Urinary bladder (tissue), 3 donors: ENCODE measurements at regions not wholly inside any gene's neighbourhood (a gene's known extent, or its start where the extent isn't known, plus 50 kb on each side); places are given as distances from the start of the nearest gene placed in this dataset.
"Not testable (repeated sequence)": the region's sequence is repeated elsewhere in the genome, so short reads cannot be mapped to it uniquely, and the experiment has no call there.

ENCODE experiments used
- DNase-seq: peaks from one replicate; pipeline ENCODE4 v3.0.0-alpha.2; 2015; ENCODE audit errors: extremely low spot score
- H3K27ac ChIP-seq: one replicate; pipeline ENCODE4 v1.5.1; 2013; ENCODE audit warnings: low read depth, mild to moderate bottlenecking, moderate library complexity
- H3K36me3 ChIP-seq: one replicate; pipeline ENCODE4 v1.6.1; 2013; ENCODE audit warnings: mild to moderate bottlenecking, moderate library complexity; ENCODE audit not compliant: insufficient read depth
- H3K4me1 ChIP-seq: one replicate; pipeline ENCODE4 v1.6.1; 2013; ENCODE audit warnings: mild to moderate bottlenecking, moderate library complexity; ENCODE audit not compliant: insufficient read depth
- H3K4me3 ChIP-seq: one replicate; pipeline ENCODE4 v1.5.1; 2013; ENCODE audit warnings: low read depth, low read length
- WGBS: extraction: QIAGEN DNeasy Blood & Tissue Kit; methylation state at CpG from one replicate; pipeline ENCODE4 v1.1.7; 2013; 5-methylcytosine and 5-hydroxymethylcytosine counted together
- donor health status: healthy with polysubstance abuse.
- donor health status: healthy.

GRCh38 chr4:170234800-170235199, 145.0 kb upstream of the AADAT start:
- no peak overlapping the region for H3K27ac ChIP-seq
- H3K4me1 ChIP-seq, result no peaks in the 10 kb centered on the region
- no peaks in the 10 kb centered on the region for H3K36me3 ChIP-seq
- DNase-seq, result no peak
- no peak overlapping the region for H3K4me3 ChIP-seq
- WGBS, result 73% methylated on average over 3 of the region's 3 CpGs

- Histone ChIP-seq H3K4me3 (no peak overlapping the region), H3K36me3 (no peaks in the 10 kb centered on the region), H3K4me1 (no peaks in the 10 kb centered on the region), H3K27ac (no peak overlapping the region)
- 47% methylated on average over 1 of the region's 1 CpG for WGBS
- no peak for DNase-seq
Observed at GRCh38 chr4:170231377-170231776, 141.6 kb upstream of the AADAT start.

DNA sequence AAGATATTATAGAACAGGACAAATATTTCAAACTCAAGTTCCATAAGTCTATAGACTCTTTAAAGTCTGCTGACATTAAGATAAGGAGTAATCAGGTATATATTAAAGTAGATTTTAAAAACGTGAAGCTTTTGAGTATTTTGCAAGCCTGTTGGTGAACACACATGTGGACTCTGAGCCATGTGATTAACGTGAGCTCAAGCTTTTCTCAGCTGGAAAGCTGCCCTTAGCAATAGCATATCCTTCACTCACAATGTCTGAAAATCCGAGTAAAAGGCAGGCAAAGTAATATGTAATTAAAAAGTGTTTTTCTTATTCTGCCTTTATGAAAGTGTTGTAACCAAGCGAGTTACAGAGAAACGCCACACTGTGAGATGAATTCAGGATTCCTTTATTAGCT, 140.5 kb upstream of the AADAT start:
- no peaks in the 10 kb centered on the region for H3K36me3 ChIP-seq
- 47% methylated on average over 5 of the region's 5 CpGs for WGBS

DNA sequence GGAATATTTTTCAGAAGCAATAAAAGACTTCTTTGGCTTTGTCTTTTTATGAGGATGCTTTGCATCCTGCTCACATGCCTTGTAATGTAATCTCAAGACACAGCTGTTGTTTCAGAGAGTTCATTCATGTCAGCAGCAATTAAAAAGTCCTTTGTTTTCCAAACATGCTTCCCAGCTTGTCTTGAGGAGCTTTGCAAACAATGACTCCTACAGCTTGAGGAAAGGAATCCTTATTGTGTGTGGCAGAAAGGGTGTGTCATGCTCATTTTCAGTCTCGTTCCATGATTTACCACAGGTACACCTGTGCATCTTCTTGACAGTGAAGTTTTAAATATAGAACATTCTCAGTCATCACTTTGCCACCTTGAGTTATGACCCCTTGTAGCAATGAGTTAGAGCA, 139.2 kb upstream of the AADAT start:
- no peak overlapping the region for H3K27ac ChIP-seq
- no peaks in the 10 kb centered on the region for H3K4me1 ChIP-seq
- no peak overlapping the region for H3K4me3 ChIP-seq
- H3K36me3 ChIP-seq, result no peaks in the 10 kb centered on the region
- 62% methylated on average over 1 of the region's 1 CpG for WGBS
- no peak for DNase-seq

More for the DNA sequence above, 140.5 kb upstream of the AADAT start:
- no peak for DNase-seq
- Histone ChIP-seq H3K4me3 (no peak overlapping the region), H3K27ac (no peak overlapping the region), H3K4me1 (no peaks in the 10 kb centered on the region)

DNA sequence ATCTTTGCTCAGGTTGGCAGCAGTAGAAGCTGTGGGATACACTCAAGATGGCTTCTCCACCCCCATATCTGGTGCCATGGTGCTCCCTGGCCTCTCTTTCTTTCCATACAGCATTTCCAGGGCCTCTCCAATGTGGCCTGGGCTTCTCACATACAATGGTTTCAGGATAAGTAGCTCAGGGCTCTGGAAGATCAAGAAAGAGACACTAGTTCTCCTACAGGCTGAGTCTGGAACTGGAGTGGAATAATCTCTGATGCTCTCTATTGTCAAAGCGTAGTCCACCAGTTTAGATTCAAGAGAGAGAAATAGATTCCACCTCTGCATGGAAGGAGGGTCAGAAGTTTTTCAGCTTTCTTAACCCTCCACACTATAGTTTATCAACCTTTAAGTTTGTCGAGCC, 138.2 kb upstream of the AADAT start:
- WGBS, result 89% methylated on average over 2 of the region's 2 CpGs
- Histone ChIP-seq H3K4me1 (no peaks in the 10 kb centered on the region), H3K4me3 (no peak overlapping the region), H3K36me3 (no peaks in the 10 kb centered on the region), H3K27ac (no peak overlapping the region)
- DNase-seq, result no peak

GRCh38 chr4:170226288-170226687, 136.5 kb upstream of the AADAT start:
- Histone ChIP-seq H3K4me1 (no peaks in the 10 kb centered on the region), H3K4me3 (no peak overlapping the region), H3K36me3 (no peaks in the 10 kb centered on the region), H3K27ac (no peak overlapping the region)
- WGBS, result 74% methylated on average over 2 of the region's 2 CpGs
- DNase-seq, result no peak

GRCh38 chr4:170214731-170215130, 125.0 kb upstream of the AADAT start:
- H3K36me3 ChIP-seq, result no peaks in the 10 kb centered on the region
- 56% methylated on average over 1 of the region's 1 CpG for whole genome bisulfite sequencing
- no peaks in the 10 kb centered on the region for H3K4me1 ChIP-seq
- H3K4me3 ChIP-seq, result no peak overlapping the region
- no peak overlapping the region for H3K27ac ChIP-seq
- no peak for DNase-seq

DNA sequence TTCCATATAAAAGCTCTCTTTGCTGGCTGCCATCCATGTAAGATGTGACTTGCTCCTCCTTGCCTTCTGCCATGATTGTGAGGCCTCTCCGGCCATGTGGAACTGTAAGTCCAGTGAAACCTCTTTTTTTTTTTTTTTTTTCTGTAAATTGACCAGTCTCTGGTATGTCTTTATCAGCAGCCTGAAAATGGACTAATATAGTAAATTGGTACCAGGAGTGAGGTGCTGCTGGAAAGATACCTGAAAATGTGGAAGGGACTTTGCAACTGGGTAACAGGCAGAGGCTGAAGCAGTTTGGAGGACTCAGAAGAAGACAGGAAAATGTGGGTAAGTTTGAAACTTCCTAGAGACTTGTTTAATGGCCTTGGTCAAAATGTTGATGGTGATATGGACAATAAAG, 124.3 kb upstream of the AADAT start:
- Histone ChIP-seq H3K4me1 (no peaks in the 10 kb centered on the region), H3K27ac (no peak overlapping the region), H3K36me3 (no peaks in the 10 kb centered on the region), H3K4me3 (no peak overlapping the region)
- no peak for DNase-seq
- WGBS, result 83% methylated on average over 1 of the region's 1 CpG

GRCh38 chr4:170202721-170203120, 113.0 kb upstream of the AADAT start:
- Histone ChIP-seq H3K27ac (no peak overlapping the region), H3K4me1 (no peaks in the 10 kb centered on the region), H3K36me3 (no peaks in the 10 kb centered on the region), H3K4me3 (no peak overlapping the region)
- 77% methylated on average over 3 of the region's 3 CpGs for WGBS
- no peak for DNase-seq

DNA sequence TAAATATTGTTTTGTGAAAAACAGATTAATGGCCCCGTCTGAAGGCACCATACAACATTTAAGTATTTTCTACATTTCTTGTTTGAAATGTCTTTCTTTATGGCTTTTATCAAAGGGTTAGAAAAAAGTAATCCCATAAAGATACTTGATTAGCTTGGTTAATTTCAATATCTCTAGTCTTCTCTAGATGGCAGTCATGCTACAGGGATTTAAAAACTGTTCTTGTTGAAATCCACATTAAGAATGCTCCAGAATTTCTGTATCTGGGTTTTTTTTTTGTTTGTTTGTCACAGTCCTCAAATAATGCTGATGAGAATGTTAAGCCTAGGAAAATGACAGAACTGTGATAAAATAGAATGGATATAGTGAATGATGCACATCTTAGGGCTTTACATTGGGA, 109.0 kb upstream of the AADAT start:
- WGBS, result 65% methylated on average over 1 of the region's 1 CpG
- Histone ChIP-seq H3K27ac (no peak overlapping the region), H3K36me3 (no peaks in the 10 kb centered on the region), H3K4me3 (no peak overlapping the region), H3K4me1 (no peaks in the 10 kb centered on the region)
- DNase-seq, result no peak

DNA sequence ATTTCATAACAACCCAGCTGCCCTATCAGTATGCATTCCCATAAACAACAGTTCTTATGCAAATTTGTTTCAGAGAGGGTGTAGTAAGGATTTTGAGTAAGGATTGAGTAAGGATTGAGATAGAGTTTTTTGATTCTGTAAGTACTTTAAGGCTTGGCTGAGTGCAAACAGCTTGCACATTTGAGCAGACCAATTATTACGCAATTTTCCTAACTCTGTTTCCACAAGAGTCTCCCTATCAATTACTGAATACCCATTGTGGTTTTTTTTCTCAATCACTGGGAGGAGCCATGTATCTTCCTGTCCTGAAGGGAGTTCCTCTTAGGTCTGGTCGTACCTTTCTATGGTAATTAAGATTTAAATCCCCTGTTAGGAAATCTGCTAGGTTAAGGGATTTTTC, 105.0 kb upstream of the AADAT start:
- DNase-seq, H3K27ac ChIP-seq, H3K36me3 ChIP-seq, H3K4me1 ChIP-seq, H3K4me3 ChIP-seq: not testable (repeated sequence)
- 69% methylated on average over 2 of the region's 2 CpGs for WGBS

GRCh38 chr4:170193496-170193895, 103.7 kb upstream of the AADAT start:
- H3K36me3 ChIP-seq, result no peaks in the 10 kb centered on the region
- H3K4me3 ChIP-seq, result no peak overlapping the region
- no peak for DNase-seq
- H3K27ac ChIP-seq, result no peak overlapping the region
- WGBS, result 64% methylated on average over 6 of the region's 6 CpGs
- H3K4me1 ChIP-seq, result no peaks in the 10 kb centered on the region

- Histone ChIP-seq H3K36me3 (no peaks in the 10 kb centered on the region), H3K4me3 (no peak overlapping the region), H3K4me1 (no peaks in the 10 kb centered on the region), H3K27ac (no peak overlapping the region)
- 80% methylated on average over 1 of the region's 1 CpG for WGBS
- no peak for DNase-seq
Observed at GRCh38 chr4:170190265-170190664, 100.5 kb upstream of the AADAT start.

- H3K27ac ChIP-seq, result no peak overlapping the region
- WGBS, result 16% methylated on average over 1 of the region's 1 CpG
- no peaks in the 10 kb centered on the region for H3K36me3 ChIP-seq
- no peak for DNase-seq
- no peak overlapping the region for H3K4me3 ChIP-seq
- H3K4me1 ChIP-seq, result no peaks in the 10 kb centered on the region
Observed at GRCh38 chr4:170170861-170171260, 81.1 kb upstream of the AADAT start.

DNA sequence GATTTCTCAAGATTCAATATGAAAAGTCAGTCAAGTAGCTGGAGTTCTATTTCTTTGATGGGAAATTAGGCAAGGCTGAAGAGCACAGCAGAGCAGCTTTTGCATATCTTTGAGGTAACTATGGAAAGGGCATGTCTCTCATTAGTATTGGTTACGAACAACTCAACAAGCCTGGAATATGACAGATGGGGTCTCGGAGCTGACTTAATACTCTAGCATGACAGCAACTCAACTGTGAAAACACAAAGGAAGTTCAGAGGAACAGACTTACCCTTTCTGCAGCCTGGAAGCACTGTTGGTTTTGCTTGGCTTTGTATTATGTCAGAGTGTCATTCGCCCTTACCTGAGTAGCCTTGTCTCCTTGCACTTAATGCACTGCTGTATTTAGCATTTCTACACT, 79.9 kb upstream of the AADAT start:
- no peaks in the 10 kb centered on the region for H3K4me1 ChIP-seq
- H3K4me3 ChIP-seq, result no peak overlapping the region
- no peaks in the 10 kb centered on the region for H3K36me3 ChIP-seq
- no peak overlapping the region for H3K27ac ChIP-seq
- WGBS, result 69% methylated on average over 3 of the region's 3 CpGs
- DNase-seq, result no peak
